A549 (cell line): ENCODE measurements at regions not wholly inside any gene's neighbourhood (a gene's known extent, or its start where the extent isn't known, plus 50 kb on each side); places are given as distances from the start of the nearest gene placed in this dataset.

Source experiments
- ATAC-seq, 2 experiments: fragments of 200-7000 bp in 1 of 2; fragments of >200 bp in 1 of 2; cut with Nextera tagmentation in 1 of 2; cut with Tn5 transposase in 1 of 2; 3 replicates each; pipeline versions ENCODE4 v1.8.0 to v1.9.1; 2018 to 2020; ENCODE audit warnings: mild to moderate bottlenecking in 1 of 2, moderate library complexity in 1 of 2
- CTCF ChIA-PET: fragments of 300-600 bp; sonication (Branson Sonifier 250); formaldehyde crosslinking; extraction: SDS; loops from one replicate; lab custom pipeline; 2021; ENCODE audit warnings: antibody characterized with exemption, inconsistent platforms; lab: Yijun Ruan, JAX
- POLR2A ChIA-PET: fragments of 350-600 bp; formaldehyde crosslinking; extraction: SDS; loops from one replicate; lab custom pipeline; 2021; ENCODE audit warnings: antibody characterized with exemption, inconsistent platforms; lab: Yijun Ruan, JAX
- DNase-seq, 2 experiments: peaks; one replicate each; pipeline versions ENCODE4 v3.0.0 to v3.0.0-alpha.2; 2011 to 2016; ENCODE audit warnings: low read depth in 1 of 2, low spot score in 1 of 2
- FAIRE-seq: peaks from 2 replicates; lab custom pipeline; 2011; peaks lifted over from hg19 to GRCh38; lab: Jason Lieb, UNC
- H3K27ac ChIP-seq, 2 experiments: fragments of >200 bp; sonication (Bioruptor Twin); formaldehyde crosslinking; 3 replicates each; pipeline ENCODE4 v1.5.1; 2016 to 2017
- H3K4me1 ChIP-seq: fragments of >200 bp; sonication (Bioruptor Twin); formaldehyde crosslinking; 3 replicates; pipeline ENCODE4 v1.6.1; 2016
- H3K4me2 ChIP-seq: fragments of >200 bp; sonication (Bioruptor Twin); formaldehyde crosslinking; 3 replicates; pipeline ENCODE4 v1.6.1; 2016
- H3K4me3 ChIP-seq: fragments of >200 bp; sonication (Bioruptor Twin); formaldehyde crosslinking; 3 replicates; pipeline ENCODE4 v1.5.1; 2016
- H3K9me3 ChIP-seq: fragments of >200 bp; sonication (Bioruptor Twin); formaldehyde crosslinking; 3 replicates; pipeline ENCODE4 v1.6.1; 2016
- CBX2 ChIP-seq: fragments of 200-600 bp; sonication (generic); IDR thresholded peaks from 2 replicates; pipeline ENCODE4 v1.6.1; 2016; ENCODE audit warnings: low read depth, mild to moderate bottlenecking, borderline replicate concordance
- CHD4 ChIP-seq: fragments of 200-600 bp; sonication (generic); IDR thresholded peaks from 2 replicates; pipeline ENCODE4 v1.6.1; 2016; ENCODE audit warnings: antibody characterized with exemption, mild to moderate bottlenecking, borderline replicate concordance
- EHMT2 ChIP-seq: fragments of 200-600 bp; sonication (generic); IDR thresholded peaks from 2 replicates; pipeline ENCODE4 v1.6.1; 2016; ENCODE audit warnings: antibody characterized with exemption, low read depth, mild to moderate bottlenecking, moderate library complexity
- EP300 ChIP-seq, 2 experiments: fragments of >200 bp; sonication (Bioruptor Twin); formaldehyde crosslinking; IDR thresholded peaks; 2 replicates in 1 of 2; 3 replicates in 1 of 2; pipeline ENCODE4 v1.6.1; 2016 to 2017
- FOSB ChIP-seq: fragments of 250-450 bp; sonication (Bioruptor Pico); IDR thresholded peaks from 2 replicates; pipeline ENCODE4 v1.5.0; 2020; ENCODE audit warnings: mild to moderate bottlenecking, moderate library complexity
- FOXS1 ChIP-seq: fragments of 250-450 bp; sonication (Bioruptor Pico); IDR thresholded peaks from 2 replicates; pipeline ENCODE4 v1.5.0; 2020; ENCODE audit warnings: mild to moderate bottlenecking, moderate library complexity
- HDAC2 ChIP-seq: fragments of 200-600 bp; sonication (generic); IDR thresholded peaks from 2 replicates; pipeline ENCODE4 v1.6.1; 2016
- JUN ChIP-seq, 2 experiments: fragments of >200 bp; sonication (Bioruptor Twin); formaldehyde crosslinking; IDR thresholded peaks; 2 replicates in 1 of 2; 3 replicates in 1 of 2; pipeline ENCODE4 v1.6.1; 2016 to 2017
- KDM5A ChIP-seq: fragments of 200-600 bp; sonication (generic); IDR thresholded peaks from 2 replicates; pipeline ENCODE4 v1.6.1; 2016; ENCODE audit warnings: antibody characterized with exemption, mild to moderate bottlenecking
- MYC ChIP-seq: IDR thresholded peaks from 2 replicates; pipeline ENCODE4 v1.6.1; 2012; ENCODE audit warnings: mild to moderate bottlenecking, inconsistent platforms, low read length, improper control_type of control experiment, borderline replicate concordance
- PHF8 ChIP-seq: fragments of 200-600 bp; sonication (generic); IDR thresholded peaks from 2 replicates; pipeline ENCODE4 v1.6.1; 2016; ENCODE audit warnings: low read depth, mild to moderate bottlenecking, antibody characterized with exemption, moderate library complexity, borderline replicate concordance
- RAD21 ChIP-seq, 2 experiments: fragments of >200 bp in 1 of 2; sonication (Bioruptor Twin) in 1 of 2; formaldehyde crosslinking in 1 of 2; IDR thresholded peaks in 1 of 2; conservative IDR thresholded peaks in 1 of 2; 2 replicates in 1 of 2; 3 replicates in 1 of 2; pipeline ENCODE4 v1.6.1; 2012 to 2018; ENCODE audit warnings: inconsistent platforms in 1 of 2
- RCOR1 ChIP-seq: fragments of 150-350 bp; IDR thresholded peaks from 2 replicates; pipeline ENCODE4 v1.6.1; 2014; ENCODE audit warnings: antibody characterized with exemption, low read length, low read depth
- RNF2 ChIP-seq: fragments of 200-600 bp; sonication (generic); IDR thresholded peaks from 2 replicates; pipeline ENCODE4 v1.6.1; 2016; ENCODE audit warnings: low read depth, mild to moderate bottlenecking, antibody characterized with exemption, moderate library complexity, borderline replicate concordance
- SREBF2 ChIP-seq: fragments of 450-650 bp; IDR thresholded peaks from 2 replicates; pipeline ENCODE4 v1.6.1; 2014; ENCODE audit warnings: mild to moderate bottlenecking, moderate library complexity
- ZFP36 ChIP-seq: fragments of 450-650 bp; IDR thresholded peaks from 2 replicates; pipeline ENCODE4 v1.6.1; 2014; ENCODE audit warnings: borderline replicate concordance; ENCODE audit not compliant: partially characterized antibody
- ZSCAN20 ChIP-seq: fragments of 250-450 bp; sonication (Bioruptor Pico); IDR thresholded peaks from 2 replicates; pipeline ENCODE4 v1.8.0; 2022; ENCODE audit warnings: mild to moderate bottlenecking, moderate library complexity
- WGBS: methylation state at CpG from one replicate; pipeline ENCODE4 v1.1.6; 2017; ENCODE audit errors: missing lambda C conversion rate; 5-methylcytosine and 5-hydroxymethylcytosine counted together
- TF ChIP-seq, protein P1 (sequence below): fragments of 200-600 bp; sonication (generic); IDR thresholded peaks from 2 replicates; pipeline ENCODE4 v1.6.1; 2016; ENCODE audit warnings: antibody characterized with exemption, mild to moderate bottlenecking, moderate library complexity
- TF ChIP-seq, protein P2 (sequence below): fragments of >200 bp; sonication (Bioruptor Twin); formaldehyde crosslinking; IDR thresholded peaks from 3 replicates; pipeline ENCODE4 v1.6.1; 2016
- TF ChIP-seq, protein P3 (sequence below): fragments of 150-350 bp; IDR thresholded peaks from 2 replicates; pipeline ENCODE4 v1.6.1; 2014; ENCODE audit warnings: low read depth, mild to moderate bottlenecking, low read length
- TF ChIP-seq, protein P4 (sequence below): fragments of >200 bp; sonication (Bioruptor Twin); formaldehyde crosslinking; IDR thresholded peaks from 3 replicates; pipeline ENCODE4 v1.5.1; 2016
- TF ChIP-seq, protein P5 (sequence below): fragments of 250-450 bp; sonication (Bioruptor Pico); IDR thresholded peaks from 2 replicates; pipeline ENCODE4 v1.5.0; 2020; ENCODE audit warnings: low read depth, mild to moderate bottlenecking, moderate library complexity

DNA sequence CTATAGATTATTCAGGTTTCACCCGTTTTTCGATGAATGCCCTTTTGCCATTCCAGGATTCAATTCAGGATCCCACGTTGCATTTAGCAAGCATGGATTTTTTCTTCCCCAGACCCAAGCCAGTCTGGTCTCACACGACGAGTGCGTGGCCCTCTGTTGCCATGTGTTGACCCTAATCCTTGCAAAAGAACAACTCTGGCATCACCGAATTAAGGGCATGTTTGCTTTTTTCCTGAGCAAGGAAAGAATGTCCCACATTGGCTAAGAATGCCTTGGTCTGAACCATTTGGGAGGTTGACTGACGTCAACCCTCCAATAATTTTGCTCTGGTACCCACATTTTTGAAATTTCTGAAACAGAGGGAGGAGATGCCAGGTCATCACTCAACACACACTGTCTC lies 153.0 kb upstream of the WNT4 start:
- Histone ChIP-seq H3K4me3 (no peak overlapping the region), H3K27ac (no peak overlapping the region), H3K4me1 (no peaks in the 10 kb centered on the region), H3K4me2 (no peak overlapping the region), H3K9me3 (peaks cover under 1% of the 10 kb centered on the region; the same call in 1 of the 3 replicates)
- no peak for FAIRE-seq
- WGBS, result 63% methylated on average over 8 of the region's 8 CpGs
- no peak for TF ChIP-seq JUN (IDR thresholded peaks at IDR 0.05)
- TF ChIP-seq RCOR1, result no peak
- TF ChIP-seq, protein P1, sequence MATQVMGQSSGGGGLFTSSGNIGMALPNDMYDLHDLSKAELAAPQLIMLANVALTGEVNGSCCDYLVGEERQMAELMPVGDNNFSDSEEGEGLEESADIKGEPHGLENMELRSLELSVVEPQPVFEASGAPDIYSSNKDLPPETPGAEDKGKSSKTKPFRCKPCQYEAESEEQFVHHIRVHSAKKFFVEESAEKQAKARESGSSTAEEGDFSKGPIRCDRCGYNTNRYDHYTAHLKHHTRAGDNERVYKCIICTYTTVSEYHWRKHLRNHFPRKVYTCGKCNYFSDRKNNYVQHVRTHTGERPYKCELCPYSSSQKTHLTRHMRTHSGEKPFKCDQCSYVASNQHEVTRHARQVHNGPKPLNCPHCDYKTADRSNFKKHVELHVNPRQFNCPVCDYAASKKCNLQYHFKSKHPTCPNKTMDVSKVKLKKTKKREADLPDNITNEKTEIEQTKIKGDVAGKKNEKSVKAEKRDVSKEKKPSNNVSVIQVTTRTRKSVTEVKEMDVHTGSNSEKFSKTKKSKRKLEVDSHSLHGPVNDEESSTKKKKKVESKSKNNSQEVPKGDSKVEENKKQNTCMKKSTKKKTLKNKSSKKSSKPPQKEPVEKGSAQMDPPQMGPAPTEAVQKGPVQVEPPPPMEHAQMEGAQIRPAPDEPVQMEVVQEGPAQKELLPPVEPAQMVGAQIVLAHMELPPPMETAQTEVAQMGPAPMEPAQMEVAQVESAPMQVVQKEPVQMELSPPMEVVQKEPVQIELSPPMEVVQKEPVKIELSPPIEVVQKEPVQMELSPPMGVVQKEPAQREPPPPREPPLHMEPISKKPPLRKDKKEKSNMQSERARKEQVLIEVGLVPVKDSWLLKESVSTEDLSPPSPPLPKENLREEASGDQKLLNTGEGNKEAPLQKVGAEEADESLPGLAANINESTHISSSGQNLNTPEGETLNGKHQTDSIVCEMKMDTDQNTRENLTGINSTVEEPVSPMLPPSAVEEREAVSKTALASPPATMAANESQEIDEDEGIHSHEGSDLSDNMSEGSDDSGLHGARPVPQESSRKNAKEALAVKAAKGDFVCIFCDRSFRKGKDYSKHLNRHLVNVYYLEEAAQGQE, result no peak
- TF ChIP-seq RAD21 (conservative IDR thresholded peaks at IDR 0.05 in 1 of 2, IDR thresholded peaks at IDR 0.05 in 1 of 2), result no peak
- no peak for TF ChIP-seq MYC
- no peak for TF ChIP-seq PHF8
- TF ChIP-seq EHMT2, result no peak
- no peak for TF ChIP-seq FOXS1 (CRISPR knock-in tag)
- no peak for TF ChIP-seq CHD4
- TF ChIP-seq ZFP36, result no peak
- TF ChIP-seq, protein P2, sequence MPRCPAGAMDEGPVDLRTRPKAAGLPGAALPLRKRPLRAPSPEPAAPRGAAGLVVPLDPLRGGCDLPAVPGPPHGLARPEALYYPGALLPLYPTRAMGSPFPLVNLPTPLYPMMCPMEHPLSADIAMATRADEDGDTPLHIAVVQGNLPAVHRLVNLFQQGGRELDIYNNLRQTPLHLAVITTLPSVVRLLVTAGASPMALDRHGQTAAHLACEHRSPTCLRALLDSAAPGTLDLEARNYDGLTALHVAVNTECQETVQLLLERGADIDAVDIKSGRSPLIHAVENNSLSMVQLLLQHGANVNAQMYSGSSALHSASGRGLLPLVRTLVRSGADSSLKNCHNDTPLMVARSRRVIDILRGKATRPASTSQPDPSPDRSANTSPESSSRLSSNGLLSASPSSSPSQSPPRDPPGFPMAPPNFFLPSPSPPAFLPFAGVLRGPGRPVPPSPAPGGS, result no peak
- TF ChIP-seq, protein P3, sequence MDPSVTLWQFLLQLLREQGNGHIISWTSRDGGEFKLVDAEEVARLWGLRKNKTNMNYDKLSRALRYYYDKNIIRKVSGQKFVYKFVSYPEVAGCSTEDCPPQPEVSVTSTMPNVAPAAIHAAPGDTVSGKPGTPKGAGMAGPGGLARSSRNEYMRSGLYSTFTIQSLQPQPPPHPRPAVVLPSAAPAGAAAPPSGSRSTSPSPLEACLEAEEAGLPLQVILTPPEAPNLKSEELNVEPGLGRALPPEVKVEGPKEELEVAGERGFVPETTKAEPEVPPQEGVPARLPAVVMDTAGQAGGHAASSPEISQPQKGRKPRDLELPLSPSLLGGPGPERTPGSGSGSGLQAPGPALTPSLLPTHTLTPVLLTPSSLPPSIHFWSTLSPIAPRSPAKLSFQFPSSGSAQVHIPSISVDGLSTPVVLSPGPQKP, result no peak
- no peak for TF ChIP-seq HDAC2
- no peak for TF ChIP-seq FOSB
- no peak for TF ChIP-seq SREBF2
- no peak for TF ChIP-seq ZSCAN20
- TF ChIP-seq KDM5A, result no peak
- TF ChIP-seq CBX2, result no peak
- no peak for TF ChIP-seq RNF2
- TF ChIP-seq EP300 (IDR thresholded peaks at IDR 0.05), result no peak
- DNase-seq, result no peak
- CTCF ChIA-PET, result interaction anchor here (1.1 kb wide), 1 partner anchor 33 kb away, joined by 3 read pairs; no protein-coding TSS in a partner anchor
- POLR2A ChIA-PET, result no interaction called here
- ATAC-seq, result no peak

DNA sequence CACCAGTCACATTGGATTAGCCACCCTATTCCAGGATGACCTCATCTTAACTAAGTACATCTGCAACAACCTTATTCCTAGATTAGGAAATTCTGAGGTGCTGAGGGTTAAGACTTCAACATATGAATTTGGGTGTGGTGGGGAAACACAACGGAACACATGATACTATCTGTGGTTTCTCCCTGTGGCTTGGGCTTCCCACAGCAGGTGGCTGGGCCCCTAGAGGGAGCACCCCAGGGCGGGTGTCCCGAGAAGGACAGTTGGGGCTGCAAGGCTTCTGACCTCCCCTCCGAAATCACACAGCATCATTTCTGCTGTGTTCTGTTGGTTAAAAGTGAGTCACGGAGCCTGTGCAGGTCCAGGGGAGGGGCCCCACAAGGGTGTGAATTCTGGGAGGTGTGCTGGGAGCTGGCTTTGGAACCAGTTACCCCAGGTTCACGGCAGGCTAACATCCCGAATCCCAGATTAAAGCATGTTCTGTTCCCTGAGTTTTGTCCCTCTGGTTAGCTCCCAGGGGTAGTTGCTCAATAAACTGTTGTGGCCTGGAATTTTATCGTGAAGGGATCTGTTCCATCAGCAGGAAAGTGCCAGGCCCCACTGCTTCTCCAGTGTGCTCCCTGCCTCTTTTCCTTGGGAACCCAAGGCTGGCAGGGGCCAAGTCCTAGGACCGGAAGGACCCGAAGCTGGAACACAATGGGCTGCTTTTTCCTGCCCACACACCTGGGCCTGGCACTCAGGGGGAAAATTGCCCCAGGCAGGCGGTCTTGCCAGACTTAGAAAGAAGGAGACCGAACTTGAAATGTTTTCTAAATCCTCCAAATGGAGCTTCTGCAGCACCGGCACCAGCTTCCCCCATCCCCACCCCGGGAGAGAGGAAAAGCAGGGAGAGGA lies 154.0 kb upstream of the WNT4 start:
- POLR2A ChIA-PET, result no interaction called here
- Histone ChIP-seq H3K27ac (no peak overlapping the region), H3K9me3 (peaks cover 3% of the 10 kb centered on the region; the same call in 1 of the 3 replicates), H3K4me2 (no peak overlapping the region), H3K4me1 (no peaks in the 10 kb centered on the region)
- FAIRE-seq, result no peak
- no peak for TF ChIP-seq MYC
- TF ChIP-seq, protein P2, result no peak
- TF ChIP-seq PHF8, result no peak
- TF ChIP-seq, protein P4, sequence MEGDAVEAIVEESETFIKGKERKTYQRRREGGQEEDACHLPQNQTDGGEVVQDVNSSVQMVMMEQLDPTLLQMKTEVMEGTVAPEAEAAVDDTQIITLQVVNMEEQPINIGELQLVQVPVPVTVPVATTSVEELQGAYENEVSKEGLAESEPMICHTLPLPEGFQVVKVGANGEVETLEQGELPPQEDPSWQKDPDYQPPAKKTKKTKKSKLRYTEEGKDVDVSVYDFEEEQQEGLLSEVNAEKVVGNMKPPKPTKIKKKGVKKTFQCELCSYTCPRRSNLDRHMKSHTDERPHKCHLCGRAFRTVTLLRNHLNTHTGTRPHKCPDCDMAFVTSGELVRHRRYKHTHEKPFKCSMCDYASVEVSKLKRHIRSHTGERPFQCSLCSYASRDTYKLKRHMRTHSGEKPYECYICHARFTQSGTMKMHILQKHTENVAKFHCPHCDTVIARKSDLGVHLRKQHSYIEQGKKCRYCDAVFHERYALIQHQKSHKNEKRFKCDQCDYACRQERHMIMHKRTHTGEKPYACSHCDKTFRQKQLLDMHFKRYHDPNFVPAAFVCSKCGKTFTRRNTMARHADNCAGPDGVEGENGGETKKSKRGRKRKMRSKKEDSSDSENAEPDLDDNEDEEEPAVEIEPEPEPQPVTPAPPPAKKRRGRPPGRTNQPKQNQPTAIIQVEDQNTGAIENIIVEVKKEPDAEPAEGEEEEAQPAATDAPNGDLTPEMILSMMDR, result no peak
- TF ChIP-seq, protein P5, sequence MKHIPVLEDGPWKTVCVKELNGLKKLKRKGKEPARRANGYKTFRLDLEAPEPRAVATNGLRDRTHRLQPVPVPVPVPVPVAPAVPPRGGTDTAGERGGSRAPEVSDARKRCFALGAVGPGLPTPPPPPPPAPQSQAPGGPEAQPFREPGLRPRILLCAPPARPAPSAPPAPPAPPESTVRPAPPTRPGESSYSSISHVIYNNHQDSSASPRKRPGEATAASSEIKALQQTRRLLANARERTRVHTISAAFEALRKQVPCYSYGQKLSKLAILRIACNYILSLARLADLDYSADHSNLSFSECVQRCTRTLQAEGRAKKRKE (CRISPR knock-in tag), result no peak
- no peak for TF ChIP-seq CBX2
- TF ChIP-seq, all 56 proteins: peak for 0
- CTCF ChIA-PET, result interaction anchor here (0.6 kb wide), 1 partner anchor 171 kb away, joined by 3 read pairs; no protein-coding TSS in a partner anchor
- ATAC-seq (no peak), DNase-seq (no peak)
- 53% methylated on average over 12 of the region's 14 CpGs for WGBS
- H3K4me3 ChIP-seq, result no peak overlapping the region
